Keratinocyte (primary cell): ENCODE measurements at regions not wholly inside any gene's neighbourhood (a gene's known extent, or its start where the extent isn't known, plus 50 kb on each side); places are given as distances from the start of the nearest gene placed in this dataset.

Source experiments
- CTCF ChIP-seq, 3 experiments: IDR thresholded peaks in 1 of 3; conservative IDR thresholded peaks in 1 of 3; optimal IDR thresholded peaks in 1 of 3; 2 replicates in 2 of 3; 3 replicates in 1 of 3; pipeline versions ENCODE3 to v1.5.1; 2011; ENCODE audit warnings: low read length in 3 of 3, mild to moderate bottlenecking in 3 of 3, moderate library complexity in 2 of 3, control low read depth in 1 of 3, inconsistent platforms in 1 of 3; ENCODE audit not compliant: insufficient read depth in 2 of 3; ENCODE audit errors: extremely low read depth in 1 of 3
- EZH2 ChIP-seq: IDR thresholded peaks from one replicate; pipeline ENCODE4 v1.6.1; 2012; ENCODE audit warnings: inconsistent platforms, mild to moderate bottlenecking, low read length, moderate library complexity

GRCh38 chr10:2222631-2223030 lies 485.3 kb upstream of the ADARB2 start:
- TF ChIP-seq CTCF (optimal IDR thresholded peaks at IDR 0.05 in 1 of 3, IDR thresholded peaks at IDR 0.05 in 1 of 3, conservative IDR thresholded peaks at IDR 0.05 in 1 of 3; ENCODE audit: extremely low read depth in 1 of 3, insufficient read depth in 2 of 3, low read length in 3 of 3) (no peak), EZH2 (no peak)
